ENCODE measurements at regions not wholly inside any gene's neighbourhood (a gene's known extent, or its start where the extent isn't known, plus 50 kb on each side); places are given as distances from the start of the nearest gene placed in this dataset.
"Not testable (repeated sequence)": the region's sequence is repeated elsewhere in the genome, so short reads cannot be mapped to it uniquely, and the experiment has no call there.

DNA sequence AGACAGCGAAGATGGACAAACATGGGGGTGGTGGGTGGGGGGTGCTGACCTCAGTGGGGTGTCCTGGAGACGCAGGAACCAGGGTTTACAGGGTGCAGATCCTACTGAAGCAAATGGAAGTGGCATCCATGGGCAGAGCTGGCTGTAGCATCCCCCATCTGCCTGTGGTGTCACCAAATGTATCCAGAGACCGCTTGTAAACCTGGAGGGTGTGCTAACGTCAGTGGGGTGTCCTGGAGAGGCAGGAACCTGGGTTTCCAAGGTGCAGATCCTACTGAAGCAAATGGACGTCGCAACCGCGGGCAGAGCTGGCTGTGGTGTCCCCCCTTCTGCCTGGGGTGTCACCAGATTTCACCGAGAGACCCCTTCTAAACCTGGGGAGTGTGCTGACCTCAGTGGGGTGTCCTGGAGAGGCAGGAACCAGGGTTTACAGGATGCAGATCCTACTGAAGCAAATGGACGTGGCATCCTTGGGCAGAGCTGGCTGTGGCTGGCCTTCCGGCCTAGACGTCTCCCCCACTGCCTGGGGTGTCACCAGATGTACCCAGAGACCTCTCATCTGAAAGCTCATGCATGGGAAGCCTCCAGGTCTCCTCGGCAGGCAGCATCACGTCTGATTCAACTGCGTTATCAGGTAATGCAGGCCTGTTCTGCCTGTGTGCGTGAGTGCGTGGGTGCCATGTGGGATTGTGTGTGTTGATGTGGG is 202.4 kb downstream of the GOLGA6L6 start:
- not testable (repeated sequence) for H3K4me3 ChIP-seq (ENCODE audit: low read length); H2AFZ ChIP-seq (ENCODE audit: low read depth, low read length); H3K36me3 ChIP-seq (ENCODE audit: insufficient read depth, low read length); H3K27me3 ChIP-seq (ENCODE audit: insufficient read depth, low read length); H3K4me1 ChIP-seq (ENCODE audit: insufficient read depth, low read length)
- peaks cover 13% of the 10 kb centered on the region for H3K9me3 ChIP-seq (ENCODE audit: low read length)

- peaks cover 13% of the 10 kb centered on the region for H3K9me3 ChIP-seq (ENCODE audit: low read length)
- not testable (repeated sequence) for H3K4me3 ChIP-seq (ENCODE audit: low read length); H3K27me3 ChIP-seq (ENCODE audit: insufficient read depth, low read length); H2AFZ ChIP-seq (ENCODE audit: low read depth, low read length); H3K36me3 ChIP-seq (ENCODE audit: insufficient read depth, low read length); H3K4me1 ChIP-seq (ENCODE audit: insufficient read depth, low read length)
These were observed 202.9 kb downstream of the GOLGA6L6 start for GRCh38 chr15:20338671-20339070.

- H3K4me3 ChIP-seq (ENCODE audit: low read length); H3K4me1 ChIP-seq (ENCODE audit: insufficient read depth, low read length); H3K27me3 ChIP-seq (ENCODE audit: insufficient read depth, low read length); H2AFZ ChIP-seq (ENCODE audit: low read depth, low read length); H3K36me3 ChIP-seq (ENCODE audit: insufficient read depth, low read length): not testable (repeated sequence)
- H3K9me3 ChIP-seq (ENCODE audit: low read length) = peaks cover 13% of the 10 kb centered on the region
These were observed 204.4 kb downstream of the GOLGA6L6 start for GRCh38 chr15:20337238-20337637.

DNA sequence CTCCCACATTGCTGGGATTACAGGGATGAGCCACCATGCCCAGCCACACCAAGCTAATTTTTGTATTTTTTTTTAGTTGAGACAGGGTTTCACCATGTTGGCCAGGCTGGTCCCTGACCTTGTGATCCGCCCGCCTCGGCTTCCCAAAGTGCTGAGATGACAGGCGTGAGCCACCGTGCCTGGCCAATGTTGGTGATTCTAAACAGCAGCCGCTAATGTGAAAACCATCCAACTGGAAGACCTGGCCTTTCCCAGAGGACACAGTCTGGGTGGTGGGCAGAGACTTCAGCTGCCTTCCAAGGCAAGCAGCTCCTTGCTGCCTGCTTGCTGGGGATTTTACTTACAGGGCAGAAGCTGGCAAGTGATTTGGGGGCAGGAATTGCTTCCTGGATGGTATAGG is 207.1 kb downstream of the GOLGA6L6 start:
- not testable (repeated sequence) for H3K36me3 ChIP-seq (ENCODE audit: insufficient read depth, low read length); H3K27me3 ChIP-seq (ENCODE audit: insufficient read depth, low read length); H3K9me3 ChIP-seq (ENCODE audit: low read length); H3K4me1 ChIP-seq (ENCODE audit: insufficient read depth, low read length); H3K4me3 ChIP-seq (ENCODE audit: low read length); H2AFZ ChIP-seq (ENCODE audit: low read depth, low read length)

- not testable (repeated sequence) for H3K9me3 ChIP-seq (ENCODE audit: low read length); H2AFZ ChIP-seq (ENCODE audit: low read depth, low read length); H3K4me1 ChIP-seq (ENCODE audit: insufficient read depth, low read length); H3K27me3 ChIP-seq (ENCODE audit: insufficient read depth, low read length); H3K4me3 ChIP-seq (ENCODE audit: low read length); H3K36me3 ChIP-seq (ENCODE audit: insufficient read depth, low read length)
These were observed 215.8 kb downstream of the GOLGA6L6 start for GRCh38 chr15:20325751-20326150.

DNA sequence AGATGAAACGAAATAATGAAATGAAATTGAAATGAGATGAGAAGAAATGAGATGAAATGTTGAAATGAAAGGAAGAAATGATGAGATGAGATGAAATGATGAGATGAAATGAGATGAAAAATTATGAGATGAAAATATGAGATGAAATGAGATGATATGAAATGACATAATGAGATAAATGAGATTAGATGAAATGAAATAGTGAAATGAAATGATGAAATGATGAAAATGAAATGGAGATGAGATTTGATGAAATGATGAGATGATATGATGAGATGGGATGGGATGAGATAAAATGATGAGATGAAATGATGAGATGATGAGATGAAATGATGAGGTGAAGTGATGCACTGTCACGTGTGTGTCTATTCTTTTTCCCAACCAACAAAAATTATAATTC is 224.5 kb downstream of the GOLGA6L6 start:
- not testable (repeated sequence) for H3K4me3 ChIP-seq (ENCODE audit: low read length); H3K27me3 ChIP-seq (ENCODE audit: insufficient read depth, low read length); H3K36me3 ChIP-seq (ENCODE audit: insufficient read depth, low read length); H3K9me3 ChIP-seq (ENCODE audit: low read length); H3K4me1 ChIP-seq (ENCODE audit: insufficient read depth, low read length); H2AFZ ChIP-seq (ENCODE audit: low read depth, low read length)

DNA sequence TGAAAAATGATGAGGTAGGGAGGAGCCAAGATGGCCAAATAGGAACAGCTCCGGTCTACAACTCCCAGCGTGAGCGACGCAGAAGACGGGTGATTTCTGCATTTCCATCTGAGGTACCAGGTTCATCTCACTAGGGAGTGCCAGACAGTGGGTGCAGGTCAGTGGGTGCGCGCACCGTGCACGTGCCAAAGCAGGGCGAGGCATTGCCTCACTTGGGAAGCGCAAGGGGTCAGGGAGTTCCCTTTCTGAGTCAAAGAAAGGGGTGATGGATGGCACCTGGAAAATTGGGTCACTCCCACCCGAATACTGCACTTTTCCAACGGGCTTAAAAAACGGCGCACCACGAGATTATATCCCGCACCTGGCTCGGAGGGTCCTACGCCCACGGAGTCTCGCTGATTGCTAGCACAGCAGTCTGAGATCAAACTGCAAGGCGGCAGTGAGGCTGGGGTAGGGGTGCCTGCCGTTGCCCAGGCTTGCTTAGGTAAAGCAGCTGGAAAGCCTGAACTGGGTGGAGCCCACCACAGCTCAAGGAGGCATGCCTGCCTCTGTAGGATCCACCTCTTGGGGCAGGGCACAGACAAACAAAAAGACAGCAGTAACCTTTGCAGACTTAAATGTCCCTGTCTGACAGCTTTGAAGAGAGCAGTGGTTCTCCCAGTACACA is 230.5 kb downstream of the GOLGA6L6 start:
- not testable (repeated sequence) for H3K4me3 ChIP-seq (ENCODE audit: low read length); H3K9me3 ChIP-seq (ENCODE audit: low read length); H2AFZ ChIP-seq (ENCODE audit: low read depth, low read length); H3K27me3 ChIP-seq (ENCODE audit: insufficient read depth, low read length); H3K4me1 ChIP-seq (ENCODE audit: insufficient read depth, low read length); H3K36me3 ChIP-seq (ENCODE audit: insufficient read depth, low read length)

DNA sequence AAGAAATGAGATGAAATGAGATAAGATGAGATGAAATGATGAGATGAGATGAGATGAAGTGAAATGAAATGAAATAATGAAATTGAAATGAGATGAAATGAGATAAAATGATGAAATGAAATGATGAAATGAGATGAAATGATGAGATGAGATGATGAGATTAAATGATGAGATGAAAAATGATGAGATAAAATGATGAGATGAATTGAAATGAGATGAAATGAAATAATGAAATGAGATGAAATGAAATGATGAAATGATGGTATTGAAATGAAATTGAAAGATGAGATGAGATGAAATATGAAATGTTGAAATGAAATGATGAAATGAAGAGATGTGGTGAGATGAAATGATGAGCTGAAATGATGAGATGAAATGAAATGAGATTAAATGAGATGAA is 231.0 kb downstream of the GOLGA6L6 start:
- Histone ChIP-seq H3K4me3 (ENCODE audit: low read length) (no peak overlapping the region), H3K36me3 (ENCODE audit: insufficient read depth, low read length) (no peaks in the 10 kb centered on the region), H3K9me3 (ENCODE audit: low read length) (no peaks in the 10 kb centered on the region)

DNA sequence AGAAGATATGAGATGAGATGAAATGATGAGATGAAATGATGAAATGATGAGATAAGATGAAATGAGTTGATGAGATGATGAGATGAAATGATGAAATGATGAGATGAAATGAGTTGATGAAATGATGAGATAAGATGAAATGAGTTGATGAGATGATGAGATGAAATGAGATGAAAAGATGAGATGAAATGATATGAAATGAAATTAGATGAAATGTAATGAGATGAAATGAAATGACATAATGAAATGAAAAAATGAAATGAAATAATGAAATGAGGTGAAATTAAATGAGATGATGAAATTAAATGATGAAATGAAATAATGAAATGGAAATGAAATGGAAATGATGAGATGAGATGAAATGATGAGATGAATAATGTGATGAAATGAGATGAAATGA is 231.6 kb downstream of the GOLGA6L6 start:
- not testable (repeated sequence) for H2AFZ ChIP-seq (ENCODE audit: low read depth, low read length); H3K4me3 ChIP-seq (ENCODE audit: low read length); H3K27me3 ChIP-seq (ENCODE audit: insufficient read depth, low read length); H3K36me3 ChIP-seq (ENCODE audit: insufficient read depth, low read length); H3K9me3 ChIP-seq (ENCODE audit: low read length); H3K4me1 ChIP-seq (ENCODE audit: insufficient read depth, low read length)

More for the DNA sequence above, 231.0 kb downstream of the GOLGA6L6 start:
- H3K4me1 ChIP-seq (ENCODE audit: insufficient read depth, low read length) = no peaks in the 10 kb centered on the region
- H2AFZ ChIP-seq (ENCODE audit: low read depth, low read length) = no peak overlapping the region
- no peaks in the 10 kb centered on the region for H3K27me3 ChIP-seq (ENCODE audit: insufficient read depth, low read length)

- not testable (repeated sequence) for H2AFZ ChIP-seq (ENCODE audit: low read depth, low read length); H3K4me3 ChIP-seq (ENCODE audit: low read length); H3K9me3 ChIP-seq (ENCODE audit: low read length); H3K27me3 ChIP-seq (ENCODE audit: insufficient read depth, low read length); H3K4me1 ChIP-seq (ENCODE audit: insufficient read depth, low read length); H3K36me3 ChIP-seq (ENCODE audit: insufficient read depth, low read length)
These were observed 232.2 kb downstream of the GOLGA6L6 start for GRCh38 chr15:20309395-20309794.

DNA sequence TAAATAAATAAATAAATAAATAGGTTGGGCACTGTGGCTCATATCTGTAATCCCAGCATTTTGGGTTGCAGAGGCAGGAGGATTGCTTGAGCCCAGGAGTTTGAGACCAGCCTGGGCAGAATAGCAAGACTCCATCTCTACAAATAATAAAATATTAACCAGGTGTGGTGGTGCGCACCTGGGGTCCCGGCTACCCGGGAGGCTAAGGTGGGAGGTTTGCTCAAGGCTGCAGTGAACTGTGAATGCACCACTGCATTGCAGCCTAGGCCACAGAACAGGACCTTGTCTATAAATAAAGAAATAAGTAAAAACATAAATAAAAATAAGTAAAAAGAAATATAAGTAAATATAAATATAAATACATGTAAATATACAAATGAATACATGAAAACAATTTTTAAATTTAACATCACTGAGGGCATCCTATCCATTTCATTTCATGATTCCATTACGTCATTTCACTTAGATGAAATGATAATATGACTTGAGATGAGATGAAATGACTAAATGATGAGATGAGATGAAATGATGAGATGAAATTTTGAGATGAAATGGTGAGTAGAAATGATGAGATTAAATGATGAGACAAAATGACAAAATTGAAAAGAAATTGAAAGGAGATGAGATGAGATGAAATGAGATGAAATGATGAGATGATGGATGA is 233.4 kb downstream of the GOLGA6L6 start:
- H3K36me3 ChIP-seq (ENCODE audit: insufficient read depth, low read length); H2AFZ ChIP-seq (ENCODE audit: low read depth, low read length); H3K4me3 ChIP-seq (ENCODE audit: low read length); H3K9me3 ChIP-seq (ENCODE audit: low read length); H3K4me1 ChIP-seq (ENCODE audit: insufficient read depth, low read length); H3K27me3 ChIP-seq (ENCODE audit: insufficient read depth, low read length): not testable (repeated sequence)

DNA sequence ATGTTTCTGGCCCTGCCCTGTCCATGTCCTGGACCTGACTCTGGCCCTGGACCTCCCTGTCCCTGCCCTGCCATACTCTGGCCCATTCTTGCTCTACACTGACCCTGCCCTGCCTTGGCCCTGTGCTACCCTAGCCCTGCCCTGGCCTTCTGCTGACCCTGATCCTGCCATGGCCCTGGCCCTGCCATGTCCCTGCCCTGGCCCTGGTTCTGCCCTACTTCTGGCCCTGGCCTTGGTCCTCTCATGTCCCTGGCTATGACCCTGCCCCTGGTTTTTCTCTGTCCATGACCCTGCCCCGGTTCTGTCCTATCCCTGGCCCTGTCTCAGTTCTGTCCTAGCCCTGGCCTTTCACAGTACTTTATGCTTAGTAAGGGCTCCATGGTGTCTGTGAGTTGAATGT is 234.5 kb downstream of the GOLGA6L6 start:
- H3K36me3 ChIP-seq (ENCODE audit: insufficient read depth, low read length); H2AFZ ChIP-seq (ENCODE audit: low read depth, low read length); H3K4me1 ChIP-seq (ENCODE audit: insufficient read depth, low read length); H3K9me3 ChIP-seq (ENCODE audit: low read length); H3K4me3 ChIP-seq (ENCODE audit: low read length); H3K27me3 ChIP-seq (ENCODE audit: insufficient read depth, low read length): not testable (repeated sequence)

GRCh38 chr15:20306497-20307106 is 235.0 kb downstream of the GOLGA6L6 start:
- H3K27me3 ChIP-seq (ENCODE audit: insufficient read depth, low read length); H3K4me1 ChIP-seq (ENCODE audit: insufficient read depth, low read length); H2AFZ ChIP-seq (ENCODE audit: low read depth, low read length); H3K36me3 ChIP-seq (ENCODE audit: insufficient read depth, low read length); H3K4me3 ChIP-seq (ENCODE audit: low read length); H3K9me3 ChIP-seq (ENCODE audit: low read length): not testable (repeated sequence)
